Transverse colon (tissue), 4 donors: ENCODE measurements at regions not wholly inside any gene's neighbourhood (a gene's known extent, or its start where the extent isn't known, plus 50 kb on each side); places are given as distances from the start of the nearest gene placed in this dataset.

Source experiments
- EP300 ChIP-seq: sonication (generic); formaldehyde crosslinking; IDR thresholded peaks from one replicate; pipeline ENCODE4 v1.6.1; 2017; ENCODE audit warnings: antibody characterized with exemption, low read depth
- POLR2A ChIP-seq: fragments of 450-650 bp; IDR thresholded peaks from one replicate; pipeline ENCODE4 v1.6.1; 2016; ENCODE audit warnings: antibody characterized with exemption, mild to moderate bottlenecking, moderate library complexity
- POLR2AphosphoS5 ChIP-seq, 3 donors: sonication (generic); formaldehyde crosslinking; IDR thresholded peaks; one replicate each; pipeline ENCODE4 v1.6.1; 2016; ENCODE audit warnings: antibody characterized with exemption in 3 of 3
- TF ChIP-seq, protein P1 (sequence below), 5 experiments: fragments of 200-600 bp in 3 of 5; fragments of 450-650 bp in 2 of 5; sonication (generic) in 3 of 5; IDR thresholded peaks; 1 replicate in 2 of 5; 2 replicates in 3 of 5; pipeline ENCODE4 v1.5.1; 2016 to 2017; ENCODE audit warnings: antibody characterized with exemption in 5 of 5, inconsistent platforms in 3 of 5, mild to moderate bottlenecking in 2 of 5, moderate library complexity in 1 of 5

DNA sequence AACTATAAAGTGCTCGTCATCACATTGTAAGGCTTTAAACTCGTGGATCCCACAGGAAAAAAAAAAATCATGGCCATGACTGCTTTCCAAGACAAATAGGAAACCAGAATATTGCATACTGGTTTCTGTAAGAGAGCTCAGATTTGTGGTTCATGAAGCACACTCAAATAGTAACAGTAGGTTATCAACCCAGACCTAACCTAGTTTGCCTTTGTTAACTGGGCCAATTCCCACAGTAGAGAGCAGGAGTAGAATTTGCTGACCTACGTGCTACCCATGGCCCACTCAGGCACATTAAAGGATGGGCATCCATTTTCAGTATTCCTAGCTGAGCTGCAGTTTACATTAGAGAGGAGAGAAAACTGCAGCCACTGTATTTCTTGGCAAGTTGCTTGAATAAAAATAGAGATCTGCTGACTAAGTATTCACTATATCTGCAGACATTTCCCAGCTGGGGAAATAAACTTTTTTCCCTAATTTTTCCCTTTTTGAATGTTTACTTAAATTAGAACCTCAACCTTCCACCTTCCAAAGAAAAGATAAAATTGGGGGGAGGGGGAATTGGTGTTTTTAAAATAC is 218.5 kb downstream of the SPANXN3 start:
- TF ChIP-seq, protein P1, sequence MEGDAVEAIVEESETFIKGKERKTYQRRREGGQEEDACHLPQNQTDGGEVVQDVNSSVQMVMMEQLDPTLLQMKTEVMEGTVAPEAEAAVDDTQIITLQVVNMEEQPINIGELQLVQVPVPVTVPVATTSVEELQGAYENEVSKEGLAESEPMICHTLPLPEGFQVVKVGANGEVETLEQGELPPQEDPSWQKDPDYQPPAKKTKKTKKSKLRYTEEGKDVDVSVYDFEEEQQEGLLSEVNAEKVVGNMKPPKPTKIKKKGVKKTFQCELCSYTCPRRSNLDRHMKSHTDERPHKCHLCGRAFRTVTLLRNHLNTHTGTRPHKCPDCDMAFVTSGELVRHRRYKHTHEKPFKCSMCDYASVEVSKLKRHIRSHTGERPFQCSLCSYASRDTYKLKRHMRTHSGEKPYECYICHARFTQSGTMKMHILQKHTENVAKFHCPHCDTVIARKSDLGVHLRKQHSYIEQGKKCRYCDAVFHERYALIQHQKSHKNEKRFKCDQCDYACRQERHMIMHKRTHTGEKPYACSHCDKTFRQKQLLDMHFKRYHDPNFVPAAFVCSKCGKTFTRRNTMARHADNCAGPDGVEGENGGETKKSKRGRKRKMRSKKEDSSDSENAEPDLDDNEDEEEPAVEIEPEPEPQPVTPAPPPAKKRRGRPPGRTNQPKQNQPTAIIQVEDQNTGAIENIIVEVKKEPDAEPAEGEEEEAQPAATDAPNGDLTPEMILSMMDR (IDR thresholded peaks at IDR 0.05): no peak
- TF ChIP-seq EP300 (no peak), POLR2A (no peak), POLR2AphosphoS5 (IDR thresholded peaks at IDR 0.05) (no peak)
